SU-DHL-6 (cell line): ENCODE measurements at regions not wholly inside any gene's neighbourhood (a gene's known extent, or its start where the extent isn't known, plus 50 kb on each side); places are given as distances from the start of the nearest gene placed in this dataset.

Experiments
- CTCF ChIP-seq: fragments of 200-600 bp; sonication (generic); IDR thresholded peaks from one replicate; pipeline ENCODE4 v1.5.1; 2017; ENCODE audit warnings: antibody characterized with exemption, mild to moderate bottlenecking, low read length, moderate library complexity; ENCODE audit not compliant: insufficient read depth, poor library complexity, severe bottlenecking
- EZH2phosphoT487 ChIP-seq: fragments of 200-600 bp; sonication (generic), shearing (Covaris generic); conservative IDR thresholded peaks from 2 replicates; pipeline ENCODE4 v1.6.1; 2018; ENCODE audit warnings: mild to moderate bottlenecking, antibody characterized with exemption, low read length, moderate library complexity, mixed read lengths

- TF ChIP-seq CTCF (no peak), EZH2phosphoT487 (no peak)
These were observed 180.8 kb upstream of the CHD6 start for GRCh38 chr20:41798930-41799502.
